Lung (tissue), 9 donors: ENCODE measurements at regions not wholly inside any gene's neighbourhood (a gene's known extent, or its start where the extent isn't known, plus 50 kb on each side); places are given as distances from the start of the nearest gene placed in this dataset.
"Not testable (repeated sequence)": the region's sequence is repeated elsewhere in the genome, so short reads cannot be mapped to it uniquely, and the experiment has no call there.

Experiments used
- ATAC-seq: fragments of 200-7000 bp; cut with Tn5 transposase; one replicate; pipeline ENCODE4 v1.9.1; 2020; ENCODE audit warnings: moderate number of reproducible peaks; ENCODE audit not compliant: insufficient read depth, low FRiP score
- DNase-seq, 3 donors: peaks; one replicate each; pipeline ENCODE4 v3.0.0-alpha.2; 2013 to 2017
- H3K27ac ChIP-seq, 2 donors: one replicate each; pipeline ENCODE4 v1.5.1; 2013; ENCODE audit warnings: mild to moderate bottlenecking in 2 of 2, moderate library complexity in 2 of 2, control low read depth in 1 of 2, inconsistent platforms in 1 of 2, low read depth in 1 of 2, low read length in 1 of 2
- H3K27me3 ChIP-seq, 3 donors: one replicate each; pipeline ENCODE4 v1.5.1; 2013; ENCODE audit warnings: low read length in 2 of 3; ENCODE audit not compliant: control insufficient read depth in 3 of 3, insufficient read depth in 3 of 3
- H3K36me3 ChIP-seq, 4 donors: one replicate each; pipeline ENCODE4 v1.5.1; 2013; ENCODE audit warnings: low read length in 4 of 4, mild to moderate bottlenecking in 1 of 4, moderate library complexity in 1 of 4; ENCODE audit not compliant: control insufficient read depth in 4 of 4, insufficient read depth in 4 of 4
- H3K4me1 ChIP-seq, 5 donors: one replicate each; pipeline ENCODE4 v1.5.1; 2013; ENCODE audit warnings: low read length in 5 of 5, mild to moderate bottlenecking in 2 of 5, moderate library complexity in 1 of 5; ENCODE audit not compliant: control insufficient read depth in 5 of 5, insufficient read depth in 5 of 5
- H3K4me3 ChIP-seq: one replicate; pipeline ENCODE4 v1.5.1; 2013; ENCODE audit warnings: mild to moderate bottlenecking, control low read depth, moderate library complexity
- H3K9ac ChIP-seq, 2 donors: one replicate each; pipeline ENCODE4 v1.5.1; 2013; ENCODE audit warnings: low read length in 2 of 2, control low read depth in 1 of 2; ENCODE audit not compliant: insufficient read depth in 1 of 2
- H3K9me3 ChIP-seq, 4 donors: one replicate each; pipeline ENCODE4 v1.5.1; 2013; ENCODE audit warnings: low read length in 3 of 4, mild to moderate bottlenecking in 1 of 4, moderate library complexity in 1 of 4; ENCODE audit not compliant: control insufficient read depth in 4 of 4, insufficient read depth in 3 of 4
- WGBS, 2 donors: extraction: QIAGEN DNeasy Blood & Tissue Kit; methylation state at CpG; one replicate each; pipeline ENCODE4 v1.1.7; 2013; 5-methylcytosine and 5-hydroxymethylcytosine counted together
- donor health status: Bipolar disorder and iron deficiency.
- donor health status: healthy.
- donor health status: DM: yes; HTN: yes; CAD: no.

- not testable (repeated sequence) for H3K4me3 ChIP-seq, H3K9ac ChIP-seq, DNase-seq, H3K27ac ChIP-seq, ATAC-seq, H3K9me3 ChIP-seq, H3K36me3 ChIP-seq, H3K27me3 ChIP-seq, H3K4me1 ChIP-seq
- WGBS, 2 donors = no CpG with 5 or more reads among the region's 9 CpGs
These were observed 102.9 kb upstream of the MTLN start for GRCh38 chr2:110315054-110315820.

- not testable (repeated sequence) for ATAC-seq, H3K36me3 ChIP-seq, H3K27me3 ChIP-seq, H3K9me3 ChIP-seq, DNase-seq, H3K4me3 ChIP-seq, H3K4me1 ChIP-seq, H3K9ac ChIP-seq, H3K27ac ChIP-seq
- 78 to 100% methylated on average over 2 of the region's 10 CpGs for WGBS, 2 donors
These were observed 102.1 kb upstream of the MTLN start for GRCh38 chr2:110314472-110314871.

GRCh38 chr2:110313032-110313431 is 100.7 kb upstream of the MTLN start:
- not testable (repeated sequence) for H3K4me3 ChIP-seq, ATAC-seq, H3K27me3 ChIP-seq, H3K9ac ChIP-seq, H3K9me3 ChIP-seq, DNase-seq, H3K36me3 ChIP-seq, H3K4me1 ChIP-seq, H3K27ac ChIP-seq

GRCh38 chr2:110311713-110312444 is 99.5 kb upstream of the MTLN start:
- 81 to 92% methylated on average over 3 of the region's 10 CpGs for WGBS, 2 donors
- H3K4me3 ChIP-seq, DNase-seq, H3K27me3 ChIP-seq, H3K36me3 ChIP-seq, H3K4me1 ChIP-seq, H3K9me3 ChIP-seq, H3K27ac ChIP-seq, H3K9ac ChIP-seq, ATAC-seq: not testable (repeated sequence)

- H3K27me3 ChIP-seq, H3K36me3 ChIP-seq, DNase-seq, H3K4me3 ChIP-seq, H3K9ac ChIP-seq, H3K9me3 ChIP-seq, H3K27ac ChIP-seq, H3K4me1 ChIP-seq: not testable (repeated sequence)
- ATAC-seq = peak; percentile 41
These were observed 98.7 kb upstream of the MTLN start for GRCh38 chr2:110310988-110311475.

GRCh38 chr2:110308728-110309127 is 96.4 kb upstream of the MTLN start:
- H3K27me3 ChIP-seq, H3K4me3 ChIP-seq, H3K4me1 ChIP-seq, H3K9me3 ChIP-seq, H3K9ac ChIP-seq, ATAC-seq, H3K27ac ChIP-seq, H3K36me3 ChIP-seq, DNase-seq: not testable (repeated sequence)
- 76 to 100% methylated on average over 2 of the region's 3 CpGs for WGBS, 2 donors

- not testable (repeated sequence) for H3K9me3 ChIP-seq, ATAC-seq, H3K27ac ChIP-seq, H3K9ac ChIP-seq, H3K4me3 ChIP-seq, H3K4me1 ChIP-seq, H3K36me3 ChIP-seq, DNase-seq, H3K27me3 ChIP-seq
- 71 to 75% methylated on average over 1 to 3 of the region's 4 CpGs for WGBS, 2 donors
These were observed 80.5 kb upstream of the MTLN start for GRCh38 chr2:110292807-110293206.

- ATAC-seq = not testable (repeated sequence)
These were observed 79.7 kb upstream of the MTLN start for GRCh38 chr2:110291909-110292579.

More at GRCh38 chr2:110291909-110292579, 79.7 kb upstream of the MTLN start:
- H3K9me3 ChIP-seq, H3K27me3 ChIP-seq, H3K27ac ChIP-seq, H3K4me1 ChIP-seq, H3K4me3 ChIP-seq, H3K36me3 ChIP-seq, DNase-seq, H3K9ac ChIP-seq: not testable (repeated sequence)
- WGBS, 2 donors = 79 to 90% methylated on average over 6 of the region's 6 CpGs
